ENCODE measurements at regions not wholly inside any gene's neighbourhood (a gene's known extent, or its start where the extent isn't known, plus 50 kb on each side); places are given as distances from the start of the nearest gene placed in this dataset.

DNA sequence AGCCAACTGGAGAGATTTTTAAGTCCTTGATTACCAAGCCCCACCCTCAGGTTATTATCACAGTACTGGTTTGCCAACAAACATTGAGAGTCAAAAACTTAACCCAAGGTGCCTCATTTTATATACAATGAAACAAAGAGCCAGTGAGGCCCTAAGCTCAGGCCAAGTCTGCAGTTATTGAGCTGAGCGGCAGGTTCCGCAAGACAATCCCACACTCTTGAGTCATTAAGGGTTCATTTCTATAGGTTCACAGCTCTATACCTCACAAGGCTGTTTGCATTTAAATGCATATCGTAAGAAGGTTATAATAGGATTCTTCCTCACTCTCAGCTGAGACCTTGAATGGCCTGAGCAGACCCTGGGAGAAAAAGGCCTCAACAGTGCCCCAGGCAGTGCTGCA, 268.4 kb upstream of the RGPD4 start:
- Histone ChIP-seq H4K5ac (ENCODE audit: insufficient read length, low read depth, low read length) (no peak overlapping the region), H2AK5ac (ENCODE audit: insufficient read length, low read length) (no peak overlapping the region), H3K23me2 (ENCODE audit: insufficient read length, low read depth, low read length, poor library complexity, severe bottlenecking) (no peaks in the 10 kb centered on the region), H3K27ac (ENCODE audit: insufficient read length, low read depth, low read length) (no peak overlapping the region), H3T11ph (ENCODE audit: low read length) (no peak overlapping the region), H3K23ac (ENCODE audit: insufficient read length, low read depth, low read length) (no peak overlapping the region), H3K14ac (ENCODE audit: insufficient read depth, low read length) (no peak overlapping the region), H3K4ac (ENCODE audit: low read depth, low read length) (no peak overlapping the region), H3K79me2 (ENCODE audit: insufficient read depth, low read length) (no peaks in the 10 kb centered on the region), H3K4me2 (ENCODE audit: insufficient read depth, insufficient read length, low read length) (no peak overlapping the region), H2AFZ (ENCODE audit: low read length) (no peak overlapping the region), H2BK5ac (ENCODE audit: insufficient read length, low read length) (no peak overlapping the region), H2BK120ac (ENCODE audit: low read depth, low read length, poor library complexity, severe bottlenecking) (no peak overlapping the region), H3K9me3 (ENCODE audit: control insufficient read depth, low read depth, low read length) (peaks cover 18% of the 10 kb centered on the region), H3K56ac (ENCODE audit: insufficient read length, low read depth, low read length) (no peak overlapping the region), H3K9ac (ENCODE audit: extremely low read depth, insufficient read length, low read length) (no peak overlapping the region), H4K20me1 (ENCODE audit: control insufficient read depth, insufficient read depth, insufficient read length) (no peaks in the 10 kb centered on the region), H3K4me1 (ENCODE audit: insufficient read depth, low read length) (no peaks in the 10 kb centered on the region), H2BK12ac (ENCODE audit: insufficient read length, low read depth, low read length) (no peak overlapping the region), H3K79me1 (ENCODE audit: insufficient read depth, low read depth, low read length, poor library complexity, severe bottlenecking) (no peaks in the 10 kb centered on the region), H2BK20ac (ENCODE audit: low read depth, low read length, poor library complexity, severe bottlenecking) (no peak overlapping the region), H4K8ac (replicated peaks; ENCODE audit: insufficient read length, low read depth, low read length) (no peak overlapping the region), H2BK15ac (ENCODE audit: low read depth, low read length) (no peak overlapping the region), H3K27me3 (ENCODE audit: insufficient read depth, low read length) (no peaks in the 10 kb centered on the region), H4K91ac (ENCODE audit: insufficient read length, low read depth, low read length) (no peak overlapping the region), H3K18ac (ENCODE audit: insufficient read length, low read depth, low read length) (no peak overlapping the region)
- DNase-seq, result no peak
- no CpG with 5 or more reads among the region's 3 CpGs for WGBS (ENCODE audit: extremely low coverage, insufficient read length, low lambda C conversion rate)
- TF ChIP-seq, protein P1, sequence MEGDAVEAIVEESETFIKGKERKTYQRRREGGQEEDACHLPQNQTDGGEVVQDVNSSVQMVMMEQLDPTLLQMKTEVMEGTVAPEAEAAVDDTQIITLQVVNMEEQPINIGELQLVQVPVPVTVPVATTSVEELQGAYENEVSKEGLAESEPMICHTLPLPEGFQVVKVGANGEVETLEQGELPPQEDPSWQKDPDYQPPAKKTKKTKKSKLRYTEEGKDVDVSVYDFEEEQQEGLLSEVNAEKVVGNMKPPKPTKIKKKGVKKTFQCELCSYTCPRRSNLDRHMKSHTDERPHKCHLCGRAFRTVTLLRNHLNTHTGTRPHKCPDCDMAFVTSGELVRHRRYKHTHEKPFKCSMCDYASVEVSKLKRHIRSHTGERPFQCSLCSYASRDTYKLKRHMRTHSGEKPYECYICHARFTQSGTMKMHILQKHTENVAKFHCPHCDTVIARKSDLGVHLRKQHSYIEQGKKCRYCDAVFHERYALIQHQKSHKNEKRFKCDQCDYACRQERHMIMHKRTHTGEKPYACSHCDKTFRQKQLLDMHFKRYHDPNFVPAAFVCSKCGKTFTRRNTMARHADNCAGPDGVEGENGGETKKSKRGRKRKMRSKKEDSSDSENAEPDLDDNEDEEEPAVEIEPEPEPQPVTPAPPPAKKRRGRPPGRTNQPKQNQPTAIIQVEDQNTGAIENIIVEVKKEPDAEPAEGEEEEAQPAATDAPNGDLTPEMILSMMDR (conservative IDR thresholded peaks at IDR 0.05), result no peak
- Mint-ChIP-seq H3K9me3 (peaks cover 40 to 46% of the 10 kb centered on the region in 2 experiments), H3K4me3 (no peak overlapping the region), H3K36me3 (ENCODE audit: insufficient read depth in 1 of 3, low read depth in 3 of 3) (peaks cover 5 to 50% (median 27%) of the 10 kb centered on the region in 3 experiments), H3K27ac (no peak overlapping the region), H3K27me3 (ENCODE audit: low read depth) (peaks cover 7% of the 10 kb centered on the region), H3K4me1 (peaks cover 2 to 3% of the 10 kb centered on the region in 2 experiments; a peak in 1 of 4 replicates)

Measured in H9 (cell line).